ENCODE measurements at regions not wholly inside any gene's neighbourhood (a gene's known extent, or its start where the extent isn't known, plus 50 kb on each side); places are given as distances from the start of the nearest gene placed in this dataset. TPM values are rescaled to one million over a fixed set of nuclear protein-coding genes. Genes with fewer than 3 reads are reported as not detected.

Small RNA genes in the stretch of these regions (small RNA-seq; reads per million reads assigned to genes)
- gene RF00019, result not detected
